Common myeloid progenitor, CD34-positive (primary cell): ENCODE measurements at regions not wholly inside any gene's neighbourhood (a gene's known extent, or its start where the extent isn't known, plus 50 kb on each side); places are given as distances from the start of the nearest gene placed in this dataset.

ENCODE experiments used
- CTCF ChIA-PET: fragments of 350-600 bp; sonication (Branson Sonifier 250); formaldehyde crosslinking; loops from one replicate; lab custom pipeline; 2021; ENCODE audit warnings: antibody characterized with exemption; lab: Charles Lee
- POLR2A ChIA-PET: fragments of 350-600 bp; sonication (Branson Sonifier 250); formaldehyde crosslinking; loops from one replicate; lab custom pipeline; 2021; ENCODE audit warnings: antibody characterized with exemption; lab: Charles Lee
- DNase-seq, 3 donors: peaks; one replicate each; pipeline versions ENCODE4 v3.0.0 to v3.0.0-alpha.2; 2013
- H3K27ac ChIP-seq, 2 experiments: 1 replicate in 1 of 2; 2 replicates in 1 of 2; pipeline ENCODE4 v1.7.0; 2013; ENCODE audit warnings: inconsistent platforms in 2 of 2, low read length in 2 of 2, mild to moderate bottlenecking in 2 of 2, low read depth in 1 of 2, moderate library complexity in 1 of 2; ENCODE audit not compliant: severe bottlenecking in 2 of 2, insufficient read depth in 1 of 2, poor library complexity in 1 of 2
- H3K27me3 ChIP-seq, 5 experiments: replicated peaks in 2 of 5; 1 replicate in 3 of 5; 2 replicates in 2 of 5; pipeline versions ENCODE4 v1.6.1 to v1.7.0; 2013; ENCODE audit warnings: low read length in 4 of 5, mild to moderate bottlenecking in 2 of 5, moderate library complexity in 2 of 5, inconsistent platforms in 1 of 5; ENCODE audit not compliant: insufficient read depth in 5 of 5, control insufficient read depth in 4 of 5
- H3K36me3 ChIP-seq, 4 experiments: 1 replicate in 2 of 4; 2 replicates in 2 of 4; pipeline versions ENCODE4 v1.6.1 to v1.7.0; 2013; ENCODE audit warnings: low read length in 3 of 4, control low read depth in 1 of 4, mild to moderate bottlenecking in 1 of 4; ENCODE audit not compliant: control insufficient read depth in 4 of 4, insufficient read depth in 4 of 4
- H3K4me1 ChIP-seq, 4 experiments: 1 replicate in 3 of 4; 2 replicates in 1 of 4; pipeline versions ENCODE4 v1.6.1 to v1.7.1; 2013; ENCODE audit warnings: low read length in 3 of 4, mild to moderate bottlenecking in 3 of 4, control low read depth in 1 of 4, inconsistent platforms in 1 of 4, moderate library complexity in 1 of 4; ENCODE audit not compliant: control insufficient read depth in 4 of 4, insufficient read depth in 4 of 4; ENCODE audit errors: control extremely low read depth in 1 of 4
- H3K4me3 ChIP-seq, 7 experiments: 1 replicate in 4 of 7; 2 replicates in 3 of 7; pipeline versions ENCODE4 v1.5.1 to v1.7.0; 2013; ENCODE audit warnings: mild to moderate bottlenecking in 7 of 7, low read length in 6 of 7, moderate library complexity in 6 of 7, inconsistent platforms in 2 of 7, low read depth in 2 of 7, control low read depth in 1 of 7; ENCODE audit not compliant: insufficient read depth in 4 of 7, control insufficient read depth in 1 of 7; ENCODE audit errors: extremely low read depth in 1 of 7
- H3K9me3 ChIP-seq, 5 experiments: 1 replicate in 4 of 5; 2 replicates in 1 of 5; pipeline versions ENCODE4 v1.6.1 to v1.7.1; 2013; ENCODE audit warnings: low read length in 4 of 5, mild to moderate bottlenecking in 2 of 5, inconsistent platforms in 1 of 5, low read depth in 1 of 5, moderate library complexity in 1 of 5; ENCODE audit not compliant: control insufficient read depth in 4 of 5, insufficient read depth in 2 of 5; ENCODE audit errors: control extremely low read depth in 1 of 5
- WGBS: methylation state at CpG from one replicate; pipeline ENCODE4 v1.1.5; 2013; ENCODE audit not compliant: insufficient coverage; 5-methylcytosine and 5-hydroxymethylcytosine counted together

DNA sequence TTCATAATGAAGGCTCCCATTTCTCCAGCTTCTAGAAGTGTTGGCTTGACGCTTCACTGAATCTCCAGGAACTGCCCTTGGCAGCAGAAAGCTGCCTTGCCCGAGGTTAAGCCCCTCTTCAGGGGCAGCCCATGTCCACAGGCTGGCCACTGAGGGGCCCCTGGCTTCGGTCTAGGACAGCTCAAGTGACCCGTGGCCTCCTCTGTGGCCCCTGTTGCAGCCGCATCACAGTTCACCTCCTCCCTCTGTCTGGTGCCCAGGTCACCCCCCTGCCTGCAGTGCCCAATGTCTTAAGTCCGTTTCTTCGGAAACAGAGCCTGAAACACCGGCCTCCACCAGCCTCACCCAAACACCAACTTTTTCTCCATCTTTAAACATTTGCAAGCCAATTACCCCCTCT is 279.2 kb upstream of the MKI67 start:
- POLR2A ChIA-PET, result no interaction called here
- Histone ChIP-seq H3K27ac (no peak overlapping the region), H3K27me3 (peaks cover 0 to 7% (median 3%) of the 10 kb centered on the region in 5 experiments), H3K36me3 (no peaks in the 10 kb centered on the region), H3K4me1 (no peaks in the 10 kb centered on the region), H3K4me3 (no peak overlapping the region), H3K9me3 (peaks cover 0 to 11% (median 0%) of the 10 kb centered on the region in 5 experiments)
- CTCF ChIA-PET, result no interaction called here
- 93% methylated on average over 8 of the region's 8 CpGs for WGBS
- DNase-seq, result no peak

- H3K4me3 ChIP-seq, result no peak overlapping the region
- no peaks in the 10 kb centered on the region for H3K4me1 ChIP-seq
- no peak for DNase-seq
- peaks cover 0 to 3% (median 2%) of the 10 kb centered on the region in 5 experiments for H3K27me3 ChIP-seq
- ChIA-PET CTCF (no interaction called here), POLR2A (no interaction called here)
- H3K36me3 ChIP-seq, result no peaks in the 10 kb centered on the region
- no peak overlapping the region for H3K27ac ChIP-seq
- no peaks in the 10 kb centered on the region for H3K9me3 ChIP-seq
- no CpG with 5 or more reads among the region's 1 CpG for WGBS
Observed at GRCh38 chr10:128411643-128412042, 285.4 kb upstream of the MKI67 start.

- Histone ChIP-seq H3K9me3 (no peaks in the 10 kb centered on the region), H3K4me1 (no peaks in the 10 kb centered on the region), H3K27me3 (peaks cover 0 to 4% (median 0%) of the 10 kb centered on the region in 5 experiments), H3K4me3 (no peak overlapping the region), H3K36me3 (no peaks in the 10 kb centered on the region), H3K27ac (no peak overlapping the region)
- CTCF ChIA-PET, result no interaction called here
- 81% methylated on average over 5 of the region's 5 CpGs for WGBS
- POLR2A ChIA-PET, result no interaction called here
- DNase-seq, result no peak
Observed at GRCh38 chr10:128414568-128414967, 288.3 kb upstream of the MKI67 start.

GRCh38 chr10:128416231-128416630 is 290.0 kb upstream of the MKI67 start:
- Histone ChIP-seq H3K36me3 (no peaks in the 10 kb centered on the region), H3K27me3 (peaks cover 0 to 4% (median 0%) of the 10 kb centered on the region in 5 experiments), H3K9me3 (no peaks in the 10 kb centered on the region), H3K27ac (no peak overlapping the region), H3K4me3 (no peak overlapping the region), H3K4me1 (no peaks in the 10 kb centered on the region)
- WGBS, result 87% methylated on average over 3 of the region's 6 CpGs
- no peak for DNase-seq
- ChIA-PET CTCF (no interaction called here), POLR2A (no interaction called here)

DNA sequence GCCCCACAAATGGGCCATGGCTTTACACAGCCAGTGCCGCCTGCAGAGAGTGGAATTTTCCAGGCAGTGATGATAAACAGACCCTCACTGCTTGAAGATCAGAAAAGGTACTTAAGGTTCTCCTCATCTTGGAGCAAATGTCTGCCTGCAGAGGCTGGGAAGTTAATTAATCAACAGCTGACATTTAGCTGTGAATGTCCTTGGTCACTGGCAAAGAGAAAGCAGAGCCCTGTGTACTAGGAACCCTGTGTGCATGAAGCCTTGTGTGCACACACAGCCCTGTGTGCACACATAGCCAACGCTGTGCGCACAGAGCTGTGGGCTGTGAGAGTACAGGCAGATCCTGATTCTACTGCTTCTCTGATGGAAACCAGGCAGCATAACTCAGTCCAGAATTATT is 291.6 kb upstream of the MKI67 start:
- Histone ChIP-seq H3K36me3 (no peaks in the 10 kb centered on the region), H3K4me1 (no peaks in the 10 kb centered on the region), H3K27ac (no peak overlapping the region), H3K4me3 (no peak overlapping the region), H3K27me3 (peaks cover 0 to 9% (median 0%) of the 10 kb centered on the region in 5 experiments), H3K9me3 (no peaks in the 10 kb centered on the region)
- 97% methylated on average over 3 of the region's 3 CpGs for WGBS
- ChIA-PET POLR2A (no interaction called here), CTCF (interaction anchor here (1.2 kb wide), 1 partner anchor 149 kb away, joined by 5 read pairs; no protein-coding TSS in a partner anchor)
- no peak for DNase-seq

- no peaks in the 10 kb centered on the region for H3K9me3 ChIP-seq
- POLR2A ChIA-PET, result no interaction called here
- no peak overlapping the region for H3K27ac ChIP-seq
- no peak for DNase-seq
- CTCF ChIA-PET, result interaction anchor here (1.1 to 1.2 kb wide), 2 partner anchors 59 to 150 kb away, joined by 3 to 5 read pairs; no protein-coding TSS in a partner anchor
- H3K4me1 ChIP-seq, result no peaks in the 10 kb centered on the region
- H3K36me3 ChIP-seq, result no peaks in the 10 kb centered on the region
- WGBS, result 80% methylated on average over 5 of the region's 5 CpGs
- H3K4me3 ChIP-seq, result no peak overlapping the region
- H3K27me3 ChIP-seq, result peaks cover 0 to 12% (median 0%) of the 10 kb centered on the region in 5 experiments
Observed at GRCh38 chr10:128418819-128419218, 292.6 kb upstream of the MKI67 start.

DNA sequence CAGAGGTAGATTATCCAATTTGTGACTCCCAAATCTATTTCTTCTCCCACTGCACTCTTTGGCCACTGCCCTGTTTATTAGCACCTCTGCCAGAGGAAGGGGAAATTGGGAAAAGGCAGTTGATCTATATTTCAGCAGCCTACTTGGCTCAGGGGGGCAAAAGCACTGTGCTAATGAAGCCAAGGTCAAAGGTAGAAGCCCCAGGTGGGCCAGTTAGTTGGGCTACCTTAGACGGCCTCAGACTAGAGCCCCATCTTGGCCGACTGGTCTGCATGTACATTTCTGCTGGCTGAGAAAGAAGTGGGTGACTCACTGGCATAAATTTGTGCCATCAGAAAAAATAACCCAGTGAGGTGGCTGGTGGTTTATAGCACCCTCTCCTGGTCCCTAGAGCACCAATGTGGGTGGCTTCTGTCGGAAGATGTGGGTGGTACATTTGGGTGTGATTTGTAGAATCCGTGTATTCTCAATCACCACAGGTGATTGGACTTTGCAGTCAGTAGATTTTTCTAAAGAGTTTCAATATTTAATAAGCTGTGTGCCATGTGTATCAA is 293.3 kb upstream of the MKI67 start:
- CTCF ChIA-PET, result interaction anchor here (1.1 kb wide), 1 partner anchor 60 kb away, joined by 3 read pairs; no protein-coding TSS in a partner anchor

More for the DNA sequence above, 293.3 kb upstream of the MKI67 start:
- Histone ChIP-seq H3K4me3 (no peak overlapping the region), H3K9me3 (no peaks in the 10 kb centered on the region), H3K27me3 (peaks cover 0 to 13% (median 0%) of the 10 kb centered on the region in 5 experiments), H3K4me1 (no peaks in the 10 kb centered on the region), H3K36me3 (no peaks in the 10 kb centered on the region), H3K27ac (no peak overlapping the region)
- WGBS, result 40% methylated on average over 1 of the region's 4 CpGs
- peak; percentile 5 to 26 (median 12) for DNase-seq
- POLR2A ChIA-PET, result no interaction called here
